UCSD-AML1 (cell line): ENCODE measurements at regions not wholly inside any gene's neighbourhood (a gene's known extent, or its start where the extent isn't known, plus 50 kb on each side); places are given as distances from the start of the nearest gene placed in this dataset.
A peak's percentile ranks its signal among the peaks of the same experiment; 100 is the strongest.

Experiments
- DNase-seq: peaks from one replicate; lab custom pipeline; 2025; ENCODE audit not compliant: unreplicated experiment; lab: John Stamatoyannopoulos, UW

DNA sequence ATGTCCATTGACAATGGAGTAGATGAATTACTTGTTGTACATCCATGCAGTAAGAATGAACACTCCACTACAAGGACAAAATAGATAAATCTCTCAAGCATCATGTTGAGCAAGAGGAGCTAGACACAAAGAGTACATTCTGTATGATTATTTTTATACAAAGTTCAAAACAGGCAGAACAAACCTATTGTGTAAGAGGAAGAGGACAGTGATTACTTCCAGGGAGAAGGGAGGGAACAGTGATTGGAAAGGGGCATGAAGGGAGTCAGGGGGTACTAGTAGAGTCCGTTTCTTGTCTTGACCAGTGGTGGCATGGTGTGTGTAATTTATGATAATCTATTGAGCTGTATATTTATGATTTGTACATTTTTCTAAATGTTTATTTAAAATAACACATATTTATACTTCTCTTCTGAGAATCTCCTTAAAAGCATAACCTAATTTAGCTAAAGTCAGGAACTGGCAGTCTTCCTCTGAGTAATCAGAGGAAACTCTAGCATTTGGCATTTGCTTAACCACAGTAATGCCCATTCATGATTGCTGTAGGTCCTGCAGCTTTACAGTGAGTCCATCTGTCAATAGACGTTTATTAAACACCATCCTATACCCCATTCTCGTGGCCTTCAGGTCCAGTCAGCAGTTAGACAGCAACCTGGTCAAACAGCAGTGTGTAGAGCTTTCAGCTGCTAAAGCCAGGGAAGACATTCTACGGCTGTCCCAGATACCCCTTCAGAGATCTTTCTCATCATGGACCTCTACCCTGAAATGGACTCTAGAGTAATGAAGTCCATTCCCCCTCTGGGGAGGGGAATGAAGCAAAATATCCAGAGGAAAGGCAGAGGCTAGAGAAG lies 114.1 kb upstream of the GALNT2 start:
- no peak for DNase-seq

DNA sequence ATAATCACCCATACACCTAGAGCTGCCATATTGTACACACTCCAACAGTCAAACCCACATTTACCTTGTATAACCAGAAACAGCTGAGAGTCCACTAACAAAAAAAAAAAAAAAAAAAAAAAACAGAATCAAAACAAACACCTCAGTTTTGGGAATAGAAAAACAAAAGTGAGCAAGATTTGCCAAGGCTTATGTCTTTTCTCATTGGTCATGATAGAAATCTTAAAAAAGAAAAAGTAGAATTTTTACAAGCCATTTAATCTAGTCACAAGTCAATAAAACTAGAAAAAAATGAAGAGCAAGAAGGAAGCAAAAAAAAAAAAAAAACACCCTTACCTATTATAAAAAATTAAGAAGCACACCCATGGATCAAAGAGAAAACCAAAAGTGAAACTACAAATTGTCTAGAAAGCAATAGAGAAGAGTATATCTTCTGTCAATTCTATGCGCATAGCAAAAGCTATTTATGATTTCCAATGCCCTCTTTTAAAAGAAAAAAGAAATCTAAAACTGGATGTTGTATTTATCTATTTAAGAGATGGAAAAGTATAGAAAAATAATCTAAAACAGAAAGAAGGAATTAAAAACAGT lies 113.2 kb upstream of the GALNT2 start:
- DNase-seq = no peak

- DNase-seq = no peak
Observed at GRCh38 chr1:229964281-229964680, 102.8 kb upstream of the GALNT2 start.

DNA sequence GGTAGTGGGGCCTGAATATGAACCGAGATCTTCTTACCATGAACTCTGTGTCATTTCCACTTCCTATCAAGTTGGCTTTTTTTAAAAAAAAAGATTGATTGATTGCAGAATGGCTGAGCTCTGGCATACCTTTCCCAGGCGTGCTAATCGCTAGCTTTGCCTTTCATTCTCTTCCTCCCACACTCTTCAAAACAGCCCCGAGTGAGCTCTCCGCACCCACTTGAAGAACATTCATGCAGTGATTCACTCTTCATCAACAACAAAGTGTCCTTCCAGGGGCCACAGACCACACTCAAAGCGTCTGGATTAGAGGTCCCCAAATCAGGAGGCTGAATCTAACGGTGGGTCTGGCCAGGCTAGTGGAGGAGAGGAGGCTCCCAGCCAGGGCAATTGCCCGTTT lies 96.3 kb upstream of the GALNT2 start:
- no peak for DNase-seq

GRCh38 chr1:229971141-229971540 lies 95.9 kb upstream of the GALNT2 start:
- no peak for DNase-seq

- DNase-seq = peak; percentile 24
Observed at GRCh38 chr1:229972600-229973296, 94.3 kb upstream of the GALNT2 start.

GRCh38 chr1:229973297-229973612 lies 93.8 kb upstream of the GALNT2 start:
- no peak for DNase-seq

- no peak for DNase-seq
Observed at GRCh38 chr1:229975047-229975446, 92.0 kb upstream of the GALNT2 start.

GRCh38 chr1:229980009-229980408 lies 87.0 kb upstream of the GALNT2 start:
- DNase-seq = no peak

- DNase-seq = no peak
Observed at GRCh38 chr1:229981736-229982135, 85.3 kb upstream of the GALNT2 start.

DNA sequence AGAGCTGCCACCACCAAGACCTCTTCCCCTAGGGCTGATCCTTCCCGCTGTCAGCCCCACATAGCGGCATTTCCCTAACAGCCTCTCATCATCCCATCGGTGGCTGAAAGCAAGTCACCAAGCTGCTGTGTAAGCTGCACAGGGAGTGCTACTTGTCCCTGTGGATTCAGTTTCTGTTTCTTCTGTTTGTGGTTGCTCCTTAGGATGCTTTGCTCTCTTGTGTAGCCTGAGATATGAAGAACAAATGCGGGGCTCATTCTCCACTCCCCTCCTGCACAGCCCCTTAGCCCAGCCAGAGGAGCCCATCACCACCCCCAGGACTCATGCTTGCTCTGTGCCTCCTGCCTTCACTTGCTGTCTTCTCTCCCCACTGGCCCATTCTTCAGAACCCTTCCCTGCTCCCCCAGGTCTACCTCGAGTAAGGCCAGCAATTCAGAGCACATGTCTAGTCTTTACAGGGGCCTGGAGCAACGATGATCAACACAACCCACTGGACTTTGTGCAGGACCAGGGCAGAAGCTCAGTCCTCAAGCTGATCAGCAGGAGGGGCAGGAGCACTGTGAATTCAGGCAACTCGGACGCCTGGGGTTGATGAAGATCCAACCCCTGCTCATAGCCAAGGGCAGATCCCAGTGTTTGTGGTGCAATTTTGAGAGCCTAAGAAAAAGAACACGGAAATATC lies 82.6 kb upstream of the GALNT2 start:
- no peak for DNase-seq

DNA sequence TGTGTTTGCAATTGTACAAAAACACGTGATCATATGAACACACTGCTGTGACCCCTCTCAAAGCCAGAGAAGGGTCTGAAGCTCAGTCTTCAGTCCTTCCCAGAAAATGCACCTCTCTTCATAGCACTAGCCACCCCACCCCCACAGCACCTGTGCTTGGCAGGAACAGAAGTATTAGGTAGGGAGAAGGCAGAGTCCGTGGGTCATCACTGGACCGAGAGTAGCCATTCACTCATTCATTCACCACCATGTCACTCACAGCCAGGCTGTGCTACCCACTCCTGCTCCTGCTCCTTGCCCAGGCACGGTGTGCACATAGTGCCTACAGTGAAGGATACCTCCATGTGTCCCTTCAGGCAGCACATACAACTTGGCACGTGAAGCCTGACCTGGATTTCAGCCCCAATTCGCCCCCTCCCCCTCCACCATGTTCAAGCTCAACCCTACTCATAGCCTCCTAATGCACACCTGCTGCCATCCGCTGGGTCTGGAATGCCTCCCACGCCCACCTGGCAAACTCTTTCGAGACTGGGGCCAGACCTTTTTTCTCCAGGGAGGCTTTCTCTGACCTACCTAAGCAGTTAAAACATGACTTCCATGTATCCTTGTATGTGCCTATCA lies 81.9 kb upstream of the GALNT2 start:
- DNase-seq = no peak

DNA sequence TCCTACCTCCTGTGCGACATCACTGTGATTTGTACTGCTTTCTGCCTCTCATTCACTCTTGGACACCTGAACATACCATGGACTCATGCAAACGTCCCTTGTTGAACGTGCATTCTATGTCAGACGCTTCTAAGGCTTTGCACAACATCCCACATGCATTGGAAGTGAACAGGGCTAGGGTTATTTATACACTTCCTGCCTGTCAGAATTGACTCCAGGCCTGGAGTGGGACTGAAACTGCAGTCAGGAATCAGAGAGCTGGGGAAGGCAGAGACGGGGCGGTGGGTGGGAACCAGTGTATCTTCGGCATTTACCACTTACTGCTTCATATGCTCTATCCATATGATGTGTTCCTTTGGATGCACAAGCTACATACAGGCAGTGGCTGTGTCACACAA lies 81.4 kb upstream of the GALNT2 start:
- peak; percentile 16 for DNase-seq

- no peak for DNase-seq
Observed at GRCh38 chr1:229986737-229987337, 80.2 kb upstream of the GALNT2 start.

- no peak for DNase-seq
Observed at GRCh38 chr1:229987953-229988352, 79.1 kb upstream of the GALNT2 start.

DNA sequence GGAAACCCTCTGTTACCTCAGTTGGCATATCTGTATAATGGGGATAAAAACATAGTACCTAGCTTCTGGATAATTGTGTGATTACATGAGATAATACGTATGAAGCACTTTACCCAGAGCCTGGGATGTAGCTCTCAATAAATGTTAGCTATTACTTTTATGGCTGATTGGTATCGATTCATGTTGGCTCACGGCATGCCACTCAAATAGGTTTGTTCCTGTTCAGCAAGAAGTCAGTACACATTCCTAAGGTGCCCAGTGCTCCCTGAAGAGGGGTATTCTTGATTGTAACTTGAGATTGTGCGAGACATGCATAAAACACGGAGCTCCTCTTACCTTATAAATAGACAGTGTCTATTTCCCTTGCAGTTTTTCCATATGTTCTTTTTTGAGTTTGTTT lies 78.5 kb upstream of the GALNT2 start:
- no peak for DNase-seq

GRCh38 chr1:229989591-229990248 lies 77.3 kb upstream of the GALNT2 start:
- no peak for DNase-seq

- DNase-seq = no peak
Observed at GRCh38 chr1:229990326-229990725, 76.7 kb upstream of the GALNT2 start.

GRCh38 chr1:229991104-229991513 lies 75.9 kb upstream of the GALNT2 start:
- no peak for DNase-seq

GRCh38 chr1:229991724-229992333 lies 75.2 kb upstream of the GALNT2 start:
- DNase-seq = no peak
